H9 (cell line): ENCODE measurements at regions not wholly inside any gene's neighbourhood (a gene's known extent, or its start where the extent isn't known, plus 50 kb on each side); places are given as distances from the start of the nearest gene placed in this dataset.

Source experiments
- DNase-seq: peaks from one replicate; pipeline ENCODE4 v3.0.0-alpha.2; 2017
- H2AFZ ChIP-seq: one replicate; pipeline ENCODE4 v1.6.1; 2013; ENCODE audit warnings: mild to moderate bottlenecking, low read length, control low read depth, moderate library complexity
- H2AK5ac ChIP-seq: 2 replicates; pipeline ENCODE4 v1.6.1; 2013; ENCODE audit warnings: low read length, control low read depth, mixed read lengths; ENCODE audit not compliant: insufficient read length
- H2BK120ac ChIP-seq: one replicate; pipeline ENCODE4 v1.6.1; 2013; ENCODE audit warnings: low read depth, mild to moderate bottlenecking, low read length, control low read depth, inconsistent platforms; ENCODE audit not compliant: poor library complexity, severe bottlenecking
- H2BK12ac ChIP-seq: 2 replicates; pipeline ENCODE4 v1.6.1; 2013; ENCODE audit warnings: low read length, control low read depth, mixed read lengths, low read depth; ENCODE audit not compliant: insufficient read length
- H2BK15ac ChIP-seq: 2 replicates; pipeline ENCODE4 v1.6.1; 2013; ENCODE audit warnings: low read depth, low read length, control low read depth
- H2BK20ac ChIP-seq: one replicate; pipeline ENCODE4 v1.6.1; 2013; ENCODE audit warnings: low read depth, mild to moderate bottlenecking, low read length, control low read depth, inconsistent platforms; ENCODE audit not compliant: poor library complexity, severe bottlenecking
- H2BK5ac ChIP-seq: 2 replicates; pipeline ENCODE4 v1.6.1; 2013; ENCODE audit warnings: low read length, control low read depth, mixed read lengths; ENCODE audit not compliant: insufficient read length
- H3K14ac ChIP-seq: 2 replicates; pipeline ENCODE4 v1.6.1; 2013; ENCODE audit warnings: low read length, control low read depth; ENCODE audit not compliant: insufficient read depth
- H3K18ac ChIP-seq: 2 replicates; pipeline ENCODE4 v1.6.1; 2013; ENCODE audit warnings: low read depth, mild to moderate bottlenecking, mixed read lengths, low read length, control low read depth; ENCODE audit not compliant: insufficient read length
- H3K23ac ChIP-seq: 2 replicates; pipeline ENCODE4 v1.6.1; 2013; ENCODE audit warnings: low read length, control low read depth, mixed read lengths, low read depth; ENCODE audit not compliant: insufficient read length
- H3K23me2 ChIP-seq: 2 replicates; pipeline ENCODE4 v1.6.1; 2013; ENCODE audit warnings: low read depth, mild to moderate bottlenecking, mixed read lengths, low read length, control low read depth; ENCODE audit not compliant: insufficient read length, poor library complexity, severe bottlenecking
- H3K27ac ChIP-seq: 2 replicates; pipeline ENCODE4 v1.5.1; 2013; ENCODE audit warnings: low read length, control low read depth, mixed read lengths, low read depth; ENCODE audit not compliant: insufficient read length
- H3K27me3 ChIP-seq: 2 replicates; pipeline ENCODE4 v1.6.1; 2013; ENCODE audit warnings: low read length, control low read depth, inconsistent platforms; ENCODE audit not compliant: insufficient read depth
- H3K4ac ChIP-seq: 2 replicates; pipeline ENCODE4 v1.6.1; 2013; ENCODE audit warnings: low read depth, mild to moderate bottlenecking, control low read depth, inconsistent platforms, low read length, moderate library complexity
- H3K4me1 ChIP-seq: 2 replicates; pipeline ENCODE4 v1.6.1; 2013; ENCODE audit warnings: low read length, control low read depth, inconsistent platforms; ENCODE audit not compliant: insufficient read depth
- H3K4me2 ChIP-seq: 2 replicates; pipeline ENCODE4 v1.6.1; 2013; ENCODE audit warnings: low read length, control low read depth, mixed read lengths; ENCODE audit not compliant: insufficient read length, insufficient read depth
- H3K56ac ChIP-seq: 2 replicates; pipeline ENCODE4 v1.6.1; 2013; ENCODE audit warnings: low read depth, mild to moderate bottlenecking, mixed read lengths, low read length, control low read depth; ENCODE audit not compliant: insufficient read length
- H3K79me1 ChIP-seq: 2 replicates; pipeline ENCODE4 v1.6.1; 2013; ENCODE audit warnings: low read depth, mild to moderate bottlenecking, moderate library complexity, low read length, control low read depth, inconsistent platforms; ENCODE audit not compliant: insufficient read depth, poor library complexity, severe bottlenecking
- H3K79me2 ChIP-seq: 2 replicates; pipeline ENCODE4 v1.6.1; 2013; ENCODE audit warnings: low read length, control low read depth, inconsistent platforms; ENCODE audit not compliant: insufficient read depth
- H3K9ac ChIP-seq: 2 replicates; pipeline ENCODE4 v1.6.1; 2013; ENCODE audit warnings: low read length, control low read depth, mixed read lengths; ENCODE audit not compliant: insufficient read length; ENCODE audit errors: extremely low read depth
- H3K9me3 ChIP-seq: one replicate; pipeline ENCODE4 v1.6.1; 2013; ENCODE audit warnings: low read depth, low read length, inconsistent platforms; ENCODE audit not compliant: control insufficient read depth
- H3T11ph ChIP-seq: one replicate; pipeline ENCODE4 v1.6.1; 2013; ENCODE audit warnings: mild to moderate bottlenecking, low read length, control low read depth, inconsistent platforms
- H4K20me1 ChIP-seq: one replicate; pipeline ENCODE4 v1.6.1; 2013; ENCODE audit not compliant: control insufficient read depth, insufficient read length, insufficient read depth
- H4K5ac ChIP-seq: 2 replicates; pipeline ENCODE4 v1.6.1; 2013; ENCODE audit warnings: low read depth, mild to moderate bottlenecking, mixed read lengths, low read length, control low read depth; ENCODE audit not compliant: insufficient read length
- H4K8ac ChIP-seq: replicated peaks from 2 replicates; pipeline ENCODE4 v1.6.1; 2013; ENCODE audit warnings: low read length, control low read depth, mixed read lengths, low read depth; ENCODE audit not compliant: insufficient read length
- H4K91ac ChIP-seq: 2 replicates; pipeline ENCODE4 v1.6.1; 2013; ENCODE audit warnings: low read depth, mild to moderate bottlenecking, moderate library complexity, mixed read lengths, low read length, control low read depth; ENCODE audit not compliant: insufficient read length
- H3K27ac Mint-ChIP-seq, 3 experiments: 2 replicates in 2 of 3; 3 replicates in 1 of 3; pipeline ENCODE4 v1.8.0; 2020 to 2021; ENCODE audit warnings: mixed read lengths in 3 of 3, mild to moderate bottlenecking in 1 of 3, moderate library complexity in 1 of 3
- H3K27me3 Mint-ChIP-seq: 2 replicates; pipeline ENCODE4 v1.8.0; 2021; ENCODE audit warnings: low read depth, mild to moderate bottlenecking, moderate library complexity, mixed read lengths
- H3K36me3 Mint-ChIP-seq, 3 experiments: 2 replicates in 2 of 3; 3 replicates in 1 of 3; pipeline ENCODE4 v1.8.0; 2020 to 2021; ENCODE audit warnings: low read depth in 3 of 3, mixed read lengths in 3 of 3; ENCODE audit not compliant: insufficient read depth in 1 of 3
- H3K4me1 Mint-ChIP-seq, 2 experiments: 2 replicates each; pipeline ENCODE4 v1.8.0; 2020; ENCODE audit warnings: mixed read lengths in 2 of 2
- H3K4me3 Mint-ChIP-seq, 2 experiments: 2 replicates in 1 of 2; 3 replicates in 1 of 2; pipeline ENCODE4 v1.8.0; 2020 to 2021; ENCODE audit warnings: mild to moderate bottlenecking in 2 of 2, mixed read lengths in 2 of 2, moderate library complexity in 1 of 2
- H3K9me3 Mint-ChIP-seq, 2 experiments: 2 replicates in 1 of 2; 3 replicates in 1 of 2; pipeline ENCODE4 v1.8.0; 2020; ENCODE audit warnings: mild to moderate bottlenecking in 2 of 2, mixed read lengths in 2 of 2, moderate library complexity in 1 of 2
- WGBS: extraction: QIAGEN DNeasy Blood & Tissue Kit; methylation state at CpG from one replicate; pipeline ENCODE4 v1.1.7; 2013; ENCODE audit warnings: missing lambda C conversion rate, low lambda C conversion rate, mixed read lengths; ENCODE audit not compliant: insufficient read length; ENCODE audit errors: extremely low coverage; 5-methylcytosine and 5-hydroxymethylcytosine counted together
- TF ChIP-seq, protein P1 (sequence below): fragments of 200-600 bp; sonication (generic); conservative IDR thresholded peaks from 3 replicates; pipeline ENCODE4 v1.8.0; 2021; ENCODE audit warnings: antibody characterized with exemption, mild to moderate bottlenecking

DNA sequence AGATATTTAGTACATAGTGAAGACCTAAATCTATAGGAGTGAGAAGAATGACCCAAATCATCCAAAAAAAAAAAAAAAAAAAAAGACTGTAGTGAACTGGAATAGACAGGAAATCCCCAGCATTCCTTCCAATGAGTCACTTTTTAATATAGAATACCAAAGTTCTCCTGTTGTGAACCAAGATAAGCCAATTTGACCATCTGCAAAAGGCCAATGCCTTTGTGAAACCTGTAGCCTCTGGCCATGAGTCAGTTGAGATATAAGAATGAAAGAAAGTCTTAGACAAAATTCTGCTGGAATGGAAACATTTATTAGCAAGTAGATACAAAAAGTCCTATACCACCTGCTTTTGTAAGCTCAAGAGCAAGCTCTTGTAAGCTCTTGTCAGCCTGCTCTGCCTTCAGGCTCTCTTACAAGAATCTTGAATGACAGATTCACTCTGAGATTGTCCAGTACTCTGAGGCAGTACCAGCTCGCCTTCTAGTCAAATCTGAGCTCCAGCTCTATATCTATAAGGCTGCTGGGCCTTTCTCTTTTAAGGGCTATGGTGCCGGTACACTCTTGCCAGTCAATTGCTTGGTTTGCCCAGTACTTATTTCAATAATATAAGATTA lies 243.0 kb upstream of the TMTC1 start:
- Mint-ChIP-seq H3K4me1 (peaks cover 3% of the 10 kb centered on the region in 2 experiments; a peak in 3 of 4 replicates), H3K9me3 (peaks cover 22 to 26% of the 10 kb centered on the region in 2 experiments), H3K27ac (no peak overlapping the region), H3K4me3 (no peak overlapping the region), H3K36me3 (peaks cover 15 to 21% (median 17%) of the 10 kb centered on the region in 3 experiments), H3K27me3 (no peaks in the 10 kb centered on the region)
- Histone ChIP-seq H2BK15ac (no peak overlapping the region), H3K79me1 (no peaks in the 10 kb centered on the region), H2AFZ (no peak overlapping the region), H3K27me3 (no peaks in the 10 kb centered on the region), H3K27ac (no peak overlapping the region), H4K20me1 (no peaks in the 10 kb centered on the region), H3K23me2 (no peaks in the 10 kb centered on the region), H4K8ac (no peak overlapping the region), H4K5ac (no peak overlapping the region), H3K23ac (no peak overlapping the region), H3K9me3 (no peaks in the 10 kb centered on the region), H3K9ac (no peak overlapping the region), H2BK12ac (no peak overlapping the region), H3K79me2 (no peaks in the 10 kb centered on the region), H2BK120ac (no peak overlapping the region), H4K91ac (no peak overlapping the region), H3K14ac (no peak overlapping the region), H3K4me2 (no peak overlapping the region), H2BK20ac (no peak overlapping the region), H3K4ac (no peak overlapping the region), H3K4me1 (peaks cover 3% of the 10 kb centered on the region; the same call in 1 of the 2 replicates), H3T11ph (no peak overlapping the region), H3K56ac (no peak overlapping the region), H3K18ac (no peak overlapping the region), H2BK5ac (no peak overlapping the region), H2AK5ac (no peak overlapping the region)
- no peak for DNase-seq
- WGBS, result no CpG with 5 or more reads among the region's 2 CpGs
- TF ChIP-seq, protein P1, sequence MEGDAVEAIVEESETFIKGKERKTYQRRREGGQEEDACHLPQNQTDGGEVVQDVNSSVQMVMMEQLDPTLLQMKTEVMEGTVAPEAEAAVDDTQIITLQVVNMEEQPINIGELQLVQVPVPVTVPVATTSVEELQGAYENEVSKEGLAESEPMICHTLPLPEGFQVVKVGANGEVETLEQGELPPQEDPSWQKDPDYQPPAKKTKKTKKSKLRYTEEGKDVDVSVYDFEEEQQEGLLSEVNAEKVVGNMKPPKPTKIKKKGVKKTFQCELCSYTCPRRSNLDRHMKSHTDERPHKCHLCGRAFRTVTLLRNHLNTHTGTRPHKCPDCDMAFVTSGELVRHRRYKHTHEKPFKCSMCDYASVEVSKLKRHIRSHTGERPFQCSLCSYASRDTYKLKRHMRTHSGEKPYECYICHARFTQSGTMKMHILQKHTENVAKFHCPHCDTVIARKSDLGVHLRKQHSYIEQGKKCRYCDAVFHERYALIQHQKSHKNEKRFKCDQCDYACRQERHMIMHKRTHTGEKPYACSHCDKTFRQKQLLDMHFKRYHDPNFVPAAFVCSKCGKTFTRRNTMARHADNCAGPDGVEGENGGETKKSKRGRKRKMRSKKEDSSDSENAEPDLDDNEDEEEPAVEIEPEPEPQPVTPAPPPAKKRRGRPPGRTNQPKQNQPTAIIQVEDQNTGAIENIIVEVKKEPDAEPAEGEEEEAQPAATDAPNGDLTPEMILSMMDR, result no peak
